ENCODE measurements at regions not wholly inside any gene's neighbourhood (a gene's known extent, or its start where the extent isn't known, plus 50 kb on each side); places are given as distances from the start of the nearest gene placed in this dataset.

- TF ChIP-seq ESRRG (CRISPR knock-in tag; IDR thresholded peaks at IDR 0.05): no peak
- no peak for TF ChIP-seq OSR1 (CRISPR knock-in tag; IDR thresholded peaks at IDR 0.05)
- TF ChIP-seq ZNF70 (CRISPR knock-in tag; IDR thresholded peaks at IDR 0.05): no peak
Observed at GRCh38 chr18:2036086-2036485, 535.2 kb downstream of the METTL4 start (continued).

GRCh38 chr18:2040279-2040678 is 531.0 kb downstream of the METTL4 start:
- no peak for ATAC-seq
- TF ChIP-seq ZNF565 (CRISPR knock-in tag; conservative IDR thresholded peaks at IDR 0.05; ENCODE audit: low read depth): no peak
- TF ChIP-seq OSR1 (CRISPR knock-in tag; IDR thresholded peaks at IDR 0.05): no peak
- no peak for TF ChIP-seq BACH2 (CRISPR knock-in tag; IDR thresholded peaks at IDR 0.05; ENCODE audit: borderline replicate concordance)
- TF ChIP-seq ESRRG (CRISPR knock-in tag; IDR thresholded peaks at IDR 0.05): no peak
- no peak for TF ChIP-seq PPARA (CRISPR knock-in tag; IDR thresholded peaks at IDR 0.05; ENCODE audit: borderline replicate concordance)
- TF ChIP-seq ZNF70 (CRISPR knock-in tag; IDR thresholded peaks at IDR 0.05): no peak
- no peak for TF ChIP-seq CSRNP3 (CRISPR knock-in tag; IDR thresholded peaks at IDR 0.05)
- no peak for TF ChIP-seq POU6F1 (CRISPR knock-in tag; IDR thresholded peaks at IDR 0.05; ENCODE audit: borderline replicate concordance, low read depth)
- no peak for TF ChIP-seq TOX (CRISPR knock-in tag; IDR thresholded peaks at IDR 0.05; ENCODE audit: borderline replicate concordance)
- no peak for TF ChIP-seq TSHZ2 (CRISPR knock-in tag; IDR thresholded peaks at IDR 0.05)
- no peak for TF ChIP-seq TCF4 (CRISPR knock-in tag; IDR thresholded peaks at IDR 0.05; ENCODE audit: borderline replicate concordance)
- no peak for TF ChIP-seq ZFP3 (CRISPR knock-in tag; IDR thresholded peaks at IDR 0.05)

GRCh38 chr18:2049986-2050385 is 521.3 kb downstream of the METTL4 start:
- TF ChIP-seq ZNF8 (CRISPR knock-in tag; IDR thresholded peaks at IDR 0.05) (no peak), TOX (CRISPR knock-in tag; IDR thresholded peaks at IDR 0.05; ENCODE audit: borderline replicate concordance) (no peak), POU6F1 (CRISPR knock-in tag; IDR thresholded peaks at IDR 0.05; ENCODE audit: borderline replicate concordance, low read depth) (no peak), ZNF565 (CRISPR knock-in tag; conservative IDR thresholded peaks at IDR 0.05; ENCODE audit: low read depth) (no peak)
- no peak for ATAC-seq

GRCh38 chr18:2050702-2051201 is 520.6 kb downstream of the METTL4 start:
- ATAC-seq: no peak
- no peak for TF ChIP-seq SNAI2 (CRISPR knock-in tag; IDR thresholded peaks at IDR 0.05)
- no peak for TF ChIP-seq ARNTL (CRISPR knock-in tag; IDR thresholded peaks at IDR 0.05; ENCODE audit: borderline replicate concordance, low read depth)
- no peak for TF ChIP-seq RARB (CRISPR knock-in tag; IDR thresholded peaks at IDR 0.05)
- TF ChIP-seq PPARA (CRISPR knock-in tag; IDR thresholded peaks at IDR 0.05; ENCODE audit: borderline replicate concordance): no peak

GRCh38 chr18:2053490-2054089 is 517.7 kb downstream of the METTL4 start:
- no peak for ATAC-seq
- TF ChIP-seq CREB5 (CRISPR knock-in tag; IDR thresholded peaks at IDR 0.05; ENCODE audit: low read depth) (no peak), ESRRG (CRISPR knock-in tag; IDR thresholded peaks at IDR 0.05) (no peak), ZFP30 (CRISPR knock-in tag; IDR thresholded peaks at IDR 0.05) (no peak), PPARA (CRISPR knock-in tag; IDR thresholded peaks at IDR 0.05; ENCODE audit: borderline replicate concordance) (no peak), ZFP3 (CRISPR knock-in tag; IDR thresholded peaks at IDR 0.05) (no peak), CSDC2 (CRISPR knock-in tag; IDR thresholded peaks at IDR 0.05) (no peak), TOX (CRISPR knock-in tag; IDR thresholded peaks at IDR 0.05; ENCODE audit: borderline replicate concordance) (no peak), PATZ1 (CRISPR knock-in tag; IDR thresholded peaks at IDR 0.05; ENCODE audit: borderline replicate concordance) (no peak), ZNF8 (CRISPR knock-in tag; IDR thresholded peaks at IDR 0.05) (no peak), ZNF565 (CRISPR knock-in tag; conservative IDR thresholded peaks at IDR 0.05; ENCODE audit: low read depth) (no peak)

Measured in SK-N-SH treated with all-trans-retinoic acid at 6 μM for 48 hours (cell line).